Testis (tissue), 2 donors: ENCODE measurements at regions not wholly inside any gene's neighbourhood (a gene's known extent, or its start where the extent isn't known, plus 50 kb on each side); places are given as distances from the start of the nearest gene placed in this dataset.

Source experiments
- POLR2A ChIP-seq: fragments of 450-650 bp; IDR thresholded peaks from one replicate; pipeline ENCODE4 v1.6.1; 2017; ENCODE audit warnings: antibody characterized with exemption, mild to moderate bottlenecking, moderate library complexity
- TF ChIP-seq, protein P1 (sequence below), 3 experiments: fragments of 450-650 bp in 2 of 3; fragments of 200-600 bp in 1 of 3; sonication (generic) in 1 of 3; IDR thresholded peaks; one replicate each; pipeline ENCODE4 v1.5.1; 2016 to 2019; ENCODE audit warnings: antibody characterized with exemption in 3 of 3, mild to moderate bottlenecking in 2 of 3, moderate library complexity in 1 of 3

DNA sequence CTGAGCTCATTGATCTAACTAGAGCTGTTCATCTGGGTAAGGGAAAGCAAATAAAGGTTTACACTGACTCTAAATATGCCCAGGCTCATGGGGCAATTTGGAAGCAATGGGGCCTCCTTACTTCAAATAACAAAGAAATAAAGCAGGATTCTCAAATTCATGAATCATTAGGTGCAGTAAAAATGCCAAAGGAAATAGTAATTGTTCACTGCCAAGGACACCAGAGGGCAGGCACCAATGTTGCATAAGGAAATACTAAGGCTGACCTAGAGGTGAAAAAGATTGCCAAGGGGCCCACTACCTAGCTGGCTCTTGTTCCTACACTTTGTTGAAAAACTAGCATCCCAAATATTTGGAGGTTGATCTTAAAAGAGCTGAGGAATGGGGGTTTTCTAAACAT is 1686.7 kb upstream of the MIR17HG start:
- TF ChIP-seq, protein P1, sequence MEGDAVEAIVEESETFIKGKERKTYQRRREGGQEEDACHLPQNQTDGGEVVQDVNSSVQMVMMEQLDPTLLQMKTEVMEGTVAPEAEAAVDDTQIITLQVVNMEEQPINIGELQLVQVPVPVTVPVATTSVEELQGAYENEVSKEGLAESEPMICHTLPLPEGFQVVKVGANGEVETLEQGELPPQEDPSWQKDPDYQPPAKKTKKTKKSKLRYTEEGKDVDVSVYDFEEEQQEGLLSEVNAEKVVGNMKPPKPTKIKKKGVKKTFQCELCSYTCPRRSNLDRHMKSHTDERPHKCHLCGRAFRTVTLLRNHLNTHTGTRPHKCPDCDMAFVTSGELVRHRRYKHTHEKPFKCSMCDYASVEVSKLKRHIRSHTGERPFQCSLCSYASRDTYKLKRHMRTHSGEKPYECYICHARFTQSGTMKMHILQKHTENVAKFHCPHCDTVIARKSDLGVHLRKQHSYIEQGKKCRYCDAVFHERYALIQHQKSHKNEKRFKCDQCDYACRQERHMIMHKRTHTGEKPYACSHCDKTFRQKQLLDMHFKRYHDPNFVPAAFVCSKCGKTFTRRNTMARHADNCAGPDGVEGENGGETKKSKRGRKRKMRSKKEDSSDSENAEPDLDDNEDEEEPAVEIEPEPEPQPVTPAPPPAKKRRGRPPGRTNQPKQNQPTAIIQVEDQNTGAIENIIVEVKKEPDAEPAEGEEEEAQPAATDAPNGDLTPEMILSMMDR (IDR thresholded peaks at IDR 0.05), result no peak
- no peak for TF ChIP-seq POLR2A
